DMS 273 (cell line): ENCODE measurements at regions not wholly inside any gene's neighbourhood (a gene's known extent, or its start where the extent isn't known, plus 50 kb on each side); places are given as distances from the start of the nearest gene placed in this dataset.
A peak's percentile ranks its signal among the peaks of the same experiment; 100 is the strongest.

Experiments used
- DNase-seq: peaks from one replicate; lab custom pipeline; 2025; ENCODE audit not compliant: unreplicated experiment; lab: John Stamatoyannopoulos, UW

DNA sequence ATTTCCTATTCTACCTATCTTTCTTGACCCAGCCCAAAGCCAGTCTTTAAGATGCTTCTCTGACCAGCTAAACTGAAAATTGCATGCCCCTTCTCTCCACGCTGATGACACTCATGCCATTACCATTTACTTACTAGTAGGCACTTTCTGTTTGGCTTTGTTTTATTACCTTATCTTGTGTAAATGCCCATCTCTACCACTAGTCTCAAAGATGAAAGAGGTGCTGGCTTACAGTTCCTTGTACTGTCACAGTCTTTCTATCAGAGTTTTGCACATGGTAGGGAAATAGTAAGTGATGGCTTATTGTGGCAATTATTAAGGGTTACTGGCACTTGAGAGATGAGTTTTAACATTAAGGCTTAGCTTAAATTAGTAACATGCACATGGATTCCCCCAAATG lies 352.1 kb downstream of the RBM43 start:
- DNase-seq = peak; percentile 21

DNA sequence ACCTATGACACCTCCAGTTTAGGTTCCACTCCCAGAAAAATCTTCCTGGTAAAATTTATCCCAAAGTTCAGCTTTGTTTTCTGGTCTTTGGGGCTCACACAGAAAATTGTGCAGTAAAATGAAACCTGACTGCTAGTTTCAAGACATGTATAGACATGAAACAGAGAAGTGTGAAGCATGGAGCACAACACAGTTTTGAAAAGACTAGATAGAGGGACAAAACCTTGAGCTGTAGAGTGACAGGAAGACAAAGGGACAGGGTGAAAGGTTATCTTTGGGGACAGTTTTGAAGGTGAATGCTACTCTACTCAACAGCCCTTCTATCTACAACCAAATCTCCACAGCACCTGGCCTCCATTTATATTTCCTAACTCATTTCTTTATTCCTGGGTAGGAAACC lies 352.6 kb downstream of the RBM43 start:
- DNase-seq = no peak

DNA sequence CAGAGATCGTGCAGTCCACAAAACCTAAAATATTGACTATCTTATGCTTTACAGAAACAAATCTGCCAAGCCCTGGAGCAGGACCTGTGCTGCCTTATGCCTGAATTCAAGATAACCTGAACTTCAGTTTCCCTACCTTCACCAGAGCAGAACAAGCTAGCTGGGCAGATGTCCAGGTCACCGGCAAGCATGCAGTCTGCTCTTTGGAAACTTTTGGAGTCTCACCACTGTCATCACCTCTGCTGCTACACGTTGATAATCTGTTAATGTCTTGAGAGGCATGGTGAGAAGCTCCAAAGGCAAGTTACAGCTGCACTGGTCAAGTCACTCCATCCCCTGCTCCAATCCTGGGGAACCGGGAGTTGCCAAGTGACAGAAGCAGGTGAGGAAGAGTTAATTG lies 354.2 kb downstream of the RBM43 start:
- DNase-seq = no peak

DNA sequence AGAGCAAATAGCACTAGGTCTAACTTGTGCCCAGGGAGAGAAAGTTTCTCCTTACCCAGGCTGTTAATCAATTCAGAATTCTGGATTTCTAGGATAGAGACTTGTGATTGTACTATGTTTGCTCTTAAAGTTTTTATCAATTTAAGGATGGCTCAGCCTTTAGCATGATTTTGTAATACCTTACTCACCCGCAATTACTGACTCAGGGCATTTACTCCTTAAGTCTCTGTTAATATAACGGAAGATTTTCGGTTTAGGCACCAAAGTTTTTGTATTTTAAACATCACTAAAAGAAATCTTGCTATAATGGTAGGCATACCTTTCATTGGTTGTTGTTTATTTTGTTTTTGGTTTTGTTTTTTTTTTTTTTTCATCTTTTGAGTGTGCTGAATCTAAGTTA lies 358.2 kb downstream of the RBM43 start:
- DNase-seq = no peak

DNA sequence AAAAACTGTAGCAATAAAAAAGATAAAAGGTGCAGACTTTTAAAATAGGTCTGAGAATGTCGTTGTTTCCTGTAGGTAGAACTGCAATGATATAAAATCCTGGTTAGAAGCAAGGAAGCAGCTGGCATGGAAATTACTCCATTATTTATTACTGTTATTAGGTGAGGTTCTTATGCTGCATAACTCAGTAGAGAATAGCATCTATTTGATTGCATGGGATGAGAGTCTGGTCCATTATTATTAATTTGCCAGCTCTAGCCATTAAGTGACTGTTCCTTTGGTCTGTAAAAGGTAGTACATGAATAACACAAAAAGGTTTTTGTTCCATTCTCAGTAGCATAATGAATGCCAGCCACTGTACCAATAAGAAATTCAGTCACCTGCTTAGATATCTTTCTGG lies 358.6 kb downstream of the RBM43 start:
- no peak for DNase-seq

DNA sequence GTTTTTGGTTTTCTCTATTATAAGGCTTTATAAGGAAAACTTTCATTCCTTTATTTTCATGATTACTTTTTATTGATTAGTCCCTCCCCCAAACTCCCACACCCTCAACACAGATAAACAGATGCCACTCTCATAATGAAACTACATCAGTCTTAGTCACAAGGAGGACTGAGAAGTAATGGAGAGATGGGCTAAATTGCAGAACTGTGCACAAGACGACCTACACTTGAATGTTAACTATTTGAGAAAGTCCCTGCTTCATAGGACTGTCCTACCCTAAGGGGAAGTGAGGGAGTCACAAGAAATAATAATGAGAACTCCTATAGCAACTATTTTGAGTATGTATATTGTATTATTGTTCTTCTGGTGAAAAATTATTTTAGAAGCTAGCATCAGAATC lies 360.8 kb downstream of the RBM43 start:
- no peak for DNase-seq

DNA sequence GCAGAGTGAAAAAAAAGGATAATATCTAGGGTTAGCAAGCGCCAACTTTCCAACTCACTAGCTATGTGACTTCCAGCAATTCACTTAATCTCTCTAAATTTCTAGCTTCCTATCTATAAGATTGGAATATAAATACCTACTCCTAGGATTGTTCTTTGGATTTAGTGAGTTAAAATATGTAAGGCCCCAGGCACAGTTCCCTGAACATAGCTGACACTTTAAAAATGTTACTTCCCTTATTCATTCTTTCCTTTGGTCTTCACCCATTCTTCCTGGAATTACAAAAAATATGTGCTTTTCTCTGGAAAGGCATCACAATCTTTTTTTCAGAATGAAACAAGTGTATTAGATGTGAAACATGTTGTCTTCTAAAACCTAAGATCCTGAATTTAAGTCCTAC lies 365.7 kb downstream of the RBM43 start:
- DNase-seq = no peak

DNA sequence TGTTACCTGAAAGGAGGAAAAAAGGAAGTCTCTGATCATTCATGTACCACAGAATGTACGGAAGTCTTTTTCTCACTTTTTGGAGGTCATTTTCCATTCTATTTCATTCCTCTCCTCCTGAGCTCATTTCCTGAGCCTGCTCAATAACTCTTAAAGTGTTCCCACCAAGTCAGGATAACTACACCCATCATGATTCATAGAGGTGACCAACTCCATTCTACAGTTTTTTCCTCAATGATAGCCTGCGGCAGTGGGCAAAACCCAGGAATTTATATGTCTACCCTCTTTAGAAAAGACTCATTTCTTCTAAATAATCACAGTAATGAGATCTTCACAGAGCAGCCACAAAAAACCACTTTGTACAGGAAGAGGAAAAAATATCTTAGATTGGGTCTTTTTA lies 372.5 kb downstream of the RBM43 start:
- DNase-seq = no peak

DNA sequence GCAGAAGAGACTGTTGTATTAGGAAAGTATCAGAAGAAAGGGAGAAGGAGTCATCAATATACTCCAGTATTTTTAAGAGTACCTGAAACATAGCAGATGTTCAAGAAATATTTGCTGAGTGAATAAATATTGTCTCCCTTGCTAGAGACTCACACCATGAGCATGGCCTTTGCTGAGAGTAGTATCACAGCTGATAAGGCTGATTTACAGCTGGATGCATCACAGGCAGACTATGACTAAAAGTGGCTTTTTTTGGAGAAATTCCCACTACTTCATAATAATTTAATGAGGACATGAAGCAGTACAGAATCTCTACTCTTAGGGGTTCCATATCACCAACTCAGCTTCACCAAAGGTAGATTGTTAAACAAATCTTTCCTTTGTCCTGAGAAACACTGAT lies 373.3 kb downstream of the RBM43 start:
- DNase-seq = no peak

DNA sequence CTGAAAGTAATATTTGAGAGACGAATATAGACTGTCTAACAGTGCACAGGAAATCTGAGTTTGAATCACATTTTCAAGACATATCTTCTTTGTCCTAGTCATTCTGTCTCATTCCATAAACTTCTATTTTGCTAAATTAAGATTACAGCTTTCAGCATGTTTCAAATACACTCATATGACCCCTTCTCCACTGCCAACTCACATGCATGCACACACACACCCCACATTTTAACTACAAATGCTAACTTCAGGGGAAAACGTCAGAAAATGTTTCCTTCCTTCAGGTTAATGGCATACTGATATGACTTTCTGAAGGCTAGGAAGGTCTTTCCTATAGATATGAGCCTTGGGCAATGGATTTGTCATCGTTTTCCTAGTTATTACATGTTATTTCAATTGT lies 373.7 kb downstream of the RBM43 start:
- no peak for DNase-seq

DNA sequence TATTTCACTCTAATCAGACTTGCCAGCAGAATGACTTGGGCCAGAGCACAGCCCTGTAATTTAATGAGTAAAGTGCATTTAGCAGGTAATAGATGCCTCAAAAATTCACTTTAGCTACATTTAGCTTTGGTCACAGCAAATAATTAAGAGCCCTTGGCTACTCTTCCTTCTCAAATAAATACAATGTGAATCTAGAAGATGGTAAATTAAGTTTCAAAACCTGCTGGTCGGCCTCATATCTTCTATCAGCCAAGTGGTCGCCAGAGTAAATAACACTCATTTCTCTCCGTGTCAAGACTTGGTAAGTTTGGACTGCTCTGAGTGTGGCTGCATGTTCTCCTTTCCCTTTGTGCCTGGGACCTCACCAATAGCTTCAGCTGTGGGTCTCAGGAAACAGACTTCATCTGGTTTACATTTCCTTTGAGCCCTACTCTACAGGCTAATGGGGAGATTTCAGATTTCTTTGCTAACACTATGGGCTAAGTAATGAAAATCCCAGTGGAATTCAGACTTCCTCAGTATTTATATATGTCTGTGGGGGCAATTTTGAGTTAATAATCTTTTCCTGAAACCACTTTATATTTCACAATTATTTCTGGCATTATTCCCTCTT lies 375.8 kb downstream of the RBM43 start:
- DNase-seq = no peak

DNA sequence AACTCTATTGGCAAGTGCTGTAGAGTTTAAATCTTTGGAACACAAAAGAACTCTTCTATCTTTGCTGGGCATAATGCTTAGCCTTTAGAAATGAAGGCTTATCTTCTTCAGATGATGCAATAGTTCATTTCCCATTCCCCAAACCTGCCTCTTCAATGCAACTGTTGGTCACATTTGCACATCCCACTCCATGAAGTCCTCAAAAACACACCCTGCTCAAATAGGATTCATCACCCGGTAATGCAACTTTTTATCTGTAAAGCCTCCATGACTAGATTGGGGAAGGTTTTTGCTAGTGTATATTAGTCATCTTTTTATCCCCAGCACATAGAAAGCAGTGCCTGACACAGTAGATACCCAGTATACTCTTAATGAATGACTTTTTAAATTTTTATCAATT lies 376.4 kb downstream of the RBM43 start:
- DNase-seq = no peak

DNA sequence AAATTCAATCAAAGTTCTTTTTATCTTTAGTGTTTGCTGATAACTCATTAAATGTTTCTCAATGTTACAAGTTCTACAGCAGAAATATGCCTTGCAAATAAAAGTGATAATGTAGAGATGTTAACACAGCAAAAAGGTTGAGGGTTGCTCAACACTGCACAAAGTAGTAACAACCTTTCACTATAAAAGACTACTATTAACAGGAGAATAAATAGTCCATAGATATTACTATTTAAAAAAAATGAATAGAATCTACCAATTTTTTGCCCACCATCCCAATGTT lies 378.1 kb downstream of the RBM43 start:
- DNase-seq = no peak

DNA sequence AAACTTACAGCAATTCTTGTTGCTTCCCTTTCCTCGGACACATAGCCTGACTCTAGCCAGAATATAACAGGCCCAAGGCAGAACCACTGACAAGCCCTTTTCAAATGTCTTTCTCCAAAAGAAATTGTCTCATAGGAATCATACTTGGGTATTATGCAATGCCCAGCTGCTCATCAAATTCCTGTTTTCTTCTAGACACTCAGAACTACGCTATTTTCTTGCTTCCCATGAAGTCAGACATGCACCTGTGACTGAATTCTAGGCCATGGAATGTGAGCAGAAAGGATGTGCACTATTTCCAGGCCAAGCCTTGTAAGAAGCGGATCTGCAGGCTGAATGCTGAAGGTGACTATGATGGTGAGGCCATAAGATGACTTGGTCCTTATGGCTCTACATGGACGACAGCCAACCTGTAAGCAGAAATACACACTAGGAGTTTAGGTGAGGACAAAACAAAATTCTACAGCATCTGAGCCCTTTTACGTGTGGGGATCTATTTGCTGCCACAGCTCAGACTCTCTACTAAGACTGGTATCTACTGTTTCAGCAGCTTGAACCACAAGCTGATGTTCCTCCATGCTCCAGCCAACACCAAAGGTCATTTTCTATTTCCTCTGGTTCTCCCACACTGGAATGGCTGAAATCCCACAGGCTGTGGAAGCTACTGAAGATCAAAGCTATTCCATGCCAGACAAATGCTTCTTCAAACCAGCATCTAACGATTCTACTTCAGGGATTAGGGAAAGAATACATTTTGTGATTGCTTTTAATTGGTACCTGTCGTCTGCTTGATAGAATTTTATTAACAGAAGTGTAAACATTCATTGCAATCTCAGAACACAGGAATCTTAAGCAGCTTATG lies 378.7 kb downstream of the RBM43 start:
- no peak for DNase-seq

DNA sequence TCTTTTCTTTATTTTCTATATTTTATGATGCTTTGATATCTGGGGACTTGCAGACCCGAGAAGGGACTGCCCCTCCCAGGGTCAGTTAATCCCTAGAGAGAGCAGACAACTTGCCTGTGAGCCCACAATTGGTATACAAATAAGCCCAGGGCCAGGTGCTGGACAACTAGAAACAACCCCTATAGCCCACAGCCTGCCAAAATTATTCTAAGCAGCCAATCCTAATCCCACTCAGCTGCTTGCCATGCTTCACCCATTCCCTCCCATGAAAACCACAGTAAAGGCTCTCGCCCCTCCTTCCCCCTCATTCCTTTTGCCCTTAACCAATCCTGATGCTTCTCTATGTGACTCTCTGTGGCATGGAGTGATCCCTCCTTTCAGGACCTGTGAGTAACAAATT lies 380.7 kb downstream of the RBM43 start:
- DNase-seq = no peak

DNA sequence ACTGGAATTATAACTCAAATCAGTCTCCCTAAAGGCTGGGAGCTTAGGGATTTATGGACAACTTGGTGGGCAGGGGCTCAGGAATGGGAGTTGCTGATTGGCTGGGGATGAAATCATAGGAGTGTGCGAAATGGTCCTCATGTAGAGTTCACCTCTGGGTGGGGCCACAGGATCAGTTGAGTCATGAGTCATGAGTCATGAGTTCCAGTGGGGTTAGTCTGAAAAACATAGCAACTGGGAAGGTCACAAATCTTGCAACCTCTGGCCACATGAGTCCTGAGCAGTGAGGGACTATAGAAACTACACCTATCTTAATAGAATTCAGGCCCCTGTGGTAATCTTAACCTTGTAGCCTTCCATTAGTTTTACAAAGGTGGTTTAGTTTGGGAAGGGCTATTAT lies 383.3 kb downstream of the RBM43 start:
- DNase-seq = no peak

DNA sequence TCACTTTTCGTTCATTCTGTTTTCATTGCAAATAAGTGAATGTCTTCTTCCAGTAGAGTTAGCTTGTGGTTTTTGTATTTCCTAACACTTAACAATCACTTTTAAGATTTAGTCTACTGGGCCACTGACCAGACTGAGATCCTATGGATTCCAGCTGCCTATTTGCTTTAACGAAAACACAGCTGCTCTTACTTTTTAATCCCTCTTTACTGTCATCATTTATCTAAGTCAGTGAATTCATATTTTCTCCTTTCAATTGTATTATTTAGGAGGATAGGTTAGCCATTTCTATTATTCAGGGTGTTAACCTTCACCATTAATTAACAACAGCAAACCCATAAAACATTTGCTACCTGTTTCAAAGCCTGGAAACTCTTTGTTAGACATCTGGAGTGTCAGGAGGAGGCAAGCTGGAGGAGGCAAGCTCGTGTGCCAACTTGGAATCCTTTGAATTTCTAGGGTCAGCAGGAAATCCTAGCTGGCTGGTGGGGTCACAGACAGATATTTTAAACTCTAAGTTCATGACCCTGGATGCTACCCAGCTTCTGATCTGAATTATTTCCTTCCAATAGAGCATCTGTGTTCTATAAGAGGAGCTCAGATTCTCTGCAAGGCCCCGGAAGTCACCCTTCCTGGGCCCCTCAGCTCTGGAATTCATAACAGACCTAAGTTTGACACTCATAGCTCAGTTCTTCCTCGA lies 385.3 kb downstream of the RBM43 start:
- peak; percentile 17 for DNase-seq

DNA sequence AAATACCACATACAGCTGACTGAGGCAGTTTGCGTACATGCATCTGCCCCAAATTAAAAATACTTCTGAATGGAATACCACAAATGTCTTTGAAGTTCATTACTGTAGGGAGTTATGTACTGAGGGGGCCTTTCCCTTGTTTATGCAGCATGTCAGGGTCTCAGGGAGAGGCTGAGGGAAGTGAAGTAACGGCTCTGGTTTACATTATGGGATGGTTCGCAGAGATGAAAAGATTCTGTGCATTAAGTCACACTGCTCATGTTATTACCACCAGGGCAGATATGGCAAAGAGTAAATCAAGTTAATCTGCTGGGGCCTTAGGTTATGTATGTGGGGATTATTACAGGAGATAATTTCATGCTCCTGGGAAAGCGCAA lies 385.9 kb upstream of the RND3 start:
- DNase-seq = no peak

DNA sequence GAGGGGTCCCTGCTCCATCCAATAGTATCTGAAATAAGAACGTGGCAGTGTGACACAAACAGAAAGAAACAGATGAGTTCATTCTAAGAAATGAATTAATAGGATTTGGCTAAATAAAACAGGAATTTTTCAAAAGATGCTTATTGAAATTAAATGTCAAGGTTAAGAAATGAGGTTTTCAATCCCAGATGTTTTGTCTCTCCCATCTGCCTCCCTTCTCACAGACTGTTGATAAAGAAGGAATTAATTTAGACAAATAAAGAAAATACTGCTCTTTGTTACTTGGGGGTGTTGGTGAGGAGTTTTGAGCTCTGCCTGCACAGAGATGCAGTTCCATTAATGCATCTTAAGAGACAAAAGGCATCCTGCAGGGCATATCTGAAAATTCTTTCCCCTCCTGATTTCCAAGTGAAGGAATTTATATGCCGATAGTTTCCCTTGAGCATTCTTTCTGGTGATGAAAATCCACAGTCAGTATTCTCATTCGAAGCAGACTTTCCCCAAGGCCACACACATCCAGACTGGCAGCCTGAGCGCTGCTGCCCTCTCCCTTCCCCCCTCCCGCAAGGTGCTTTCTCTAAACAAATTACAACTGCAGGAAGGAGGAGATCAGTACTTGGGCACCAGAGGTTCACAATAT lies 385.4 kb upstream of the RND3 start:
- peak; percentile 2 for DNase-seq

DNA sequence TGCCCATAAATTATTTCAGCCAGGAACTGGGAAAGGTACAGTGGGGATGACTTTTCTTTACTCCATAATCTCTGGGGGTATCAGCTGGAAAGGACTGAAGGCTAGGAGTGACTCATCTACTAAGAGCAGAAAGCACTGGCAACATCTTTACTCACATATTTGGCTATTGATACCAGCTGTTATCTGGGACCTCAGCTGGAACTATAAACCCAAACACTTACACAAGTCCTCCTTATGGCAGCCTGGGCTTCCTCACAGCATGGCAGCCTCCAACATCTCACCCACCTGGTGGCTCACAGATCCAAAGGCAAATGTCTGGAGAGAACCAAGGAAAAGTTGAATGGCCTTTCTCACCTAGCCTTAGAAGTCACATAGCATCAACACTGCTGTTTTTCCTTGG lies 379.0 kb upstream of the RND3 start:
- peak; percentile 41 for DNase-seq

DNA sequence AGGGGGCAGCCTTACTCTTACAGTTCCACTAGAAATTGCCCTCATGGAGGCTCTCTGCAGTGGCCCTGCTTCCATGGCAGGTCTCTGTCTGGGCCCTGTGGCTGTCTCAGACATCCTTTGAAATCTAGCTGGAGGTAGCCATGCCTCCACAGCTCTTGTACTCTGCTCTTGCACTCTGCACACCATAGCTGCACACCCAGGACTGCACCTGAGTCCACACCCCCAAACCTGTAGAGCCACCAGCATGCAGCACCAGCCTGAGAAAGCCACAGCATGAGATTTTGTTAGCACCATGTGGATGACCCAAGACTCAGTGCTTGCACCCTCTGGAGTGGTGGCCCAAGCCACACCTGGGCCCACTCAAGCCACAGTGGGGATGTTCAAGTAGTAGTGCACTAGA lies 376.2 kb upstream of the RND3 start:
- no peak for DNase-seq

DNA sequence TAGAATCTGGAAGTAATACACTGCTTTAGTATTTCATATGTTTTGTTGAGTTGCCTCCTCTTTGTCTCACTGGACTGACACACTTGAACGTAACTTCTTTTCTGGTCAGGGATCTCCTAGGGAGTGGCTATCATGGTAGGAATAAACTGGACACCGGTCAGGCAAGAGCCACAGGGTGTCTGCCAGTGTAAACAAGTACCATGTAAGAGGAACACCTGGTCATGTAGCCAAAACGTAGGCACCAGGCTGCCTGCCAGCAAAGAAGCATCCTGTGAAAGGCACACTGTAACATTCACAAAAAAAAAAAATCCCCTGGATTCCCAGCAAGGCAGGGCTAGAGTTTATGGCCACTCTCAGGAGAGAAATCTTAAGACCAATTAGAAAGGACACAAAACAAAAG lies 372.8 kb upstream of the RND3 start:
- DNase-seq = peak; percentile 16
